ENCODE measurements at regions not wholly inside any gene's neighbourhood (a gene's known extent, or its start where the extent isn't known, plus 50 kb on each side); places are given as distances from the start of the nearest gene placed in this dataset.
"Not testable (repeated sequence)": the region's sequence is repeated elsewhere in the genome, so short reads cannot be mapped to it uniquely, and the experiment has no call there.

DNA sequence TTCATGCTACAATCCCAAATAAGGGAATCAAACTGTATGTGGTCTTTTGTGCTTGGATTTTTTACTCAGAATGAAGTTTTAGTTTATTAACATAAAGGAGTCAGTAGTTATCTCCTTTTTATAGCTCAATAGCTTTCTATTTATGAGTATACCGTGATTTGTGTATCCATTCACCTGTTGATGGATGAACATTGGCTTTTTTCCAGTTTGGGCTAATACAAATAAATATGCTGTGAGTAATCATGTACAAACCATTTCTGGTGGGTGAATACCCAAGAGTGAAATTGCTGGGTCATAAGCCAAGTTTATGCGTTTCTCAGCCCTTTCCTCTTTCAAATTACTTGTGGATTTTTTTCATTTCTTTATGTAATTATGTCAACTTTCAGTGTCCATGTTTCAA lies 395.3 kb downstream of the OSTF1 start:
- no peak overlapping the region for H3K4me3 Mint-ChIP-seq
- no peak overlapping the region for H3K27ac Mint-ChIP-seq

DNA sequence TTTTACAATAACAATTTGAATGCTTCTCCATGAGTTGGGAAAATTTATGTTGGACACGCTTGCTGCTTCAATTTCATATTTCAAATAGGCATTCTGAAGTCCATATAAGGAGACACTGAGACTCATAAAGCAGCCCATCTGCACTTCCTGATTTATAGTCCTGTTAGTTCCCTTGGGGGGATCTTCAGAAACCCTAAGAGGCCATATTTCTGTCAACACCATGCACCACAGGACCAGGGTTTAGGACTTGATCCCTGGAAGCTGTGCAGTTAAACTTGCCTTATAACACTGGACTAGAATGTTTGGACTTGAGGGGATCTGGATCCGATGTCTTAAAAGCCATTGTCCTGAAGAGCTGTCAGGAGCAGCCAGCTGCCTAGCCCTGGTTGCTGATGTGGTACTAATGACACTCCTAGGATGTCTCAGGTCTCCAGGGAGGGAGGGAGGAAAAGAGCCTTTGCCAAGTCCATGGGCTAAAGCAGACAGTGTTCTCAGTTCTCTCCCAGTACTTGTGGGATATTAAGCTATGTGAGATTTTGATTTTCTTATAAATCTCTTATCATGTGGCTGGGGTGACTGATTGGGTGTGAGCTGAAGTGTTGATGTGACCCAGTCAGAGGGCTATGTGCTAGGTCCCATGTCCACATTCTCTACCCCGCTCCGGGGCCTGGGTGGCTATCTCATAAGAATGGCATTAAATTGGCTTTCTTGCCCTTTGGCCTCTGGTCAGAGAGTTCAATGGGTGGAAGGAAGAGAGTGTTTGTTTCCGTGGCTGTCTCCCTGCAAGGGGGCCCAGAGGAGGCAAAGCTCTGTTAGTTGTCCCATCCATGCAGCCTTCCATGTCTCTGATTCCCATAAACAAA lies 399.8 kb downstream of the OSTF1 start:
- Mint-ChIP-seq H3K9me3 (no peaks in the 10 kb centered on the region), H3K4me1 (no peaks in the 10 kb centered on the region), H3K4me3 (no peak overlapping the region), H3K27ac (no peak overlapping the region), H3K27me3 (no peaks in the 10 kb centered on the region), H3K36me3 (ENCODE audit: low read depth) (no peaks in the 10 kb centered on the region)
- no peak for ATAC-seq (replicated peaks)

More for the DNA sequence above, 395.3 kb downstream of the OSTF1 start:
- Mint-ChIP-seq H3K4me1 (no peaks in the 10 kb centered on the region), H3K9me3 (peaks cover 4% of the 10 kb centered on the region), H3K36me3 (ENCODE audit: low read depth) (no peaks in the 10 kb centered on the region), H3K27me3 (peaks cover 8% of the 10 kb centered on the region)
- no peak for ATAC-seq (replicated peaks)

DNA sequence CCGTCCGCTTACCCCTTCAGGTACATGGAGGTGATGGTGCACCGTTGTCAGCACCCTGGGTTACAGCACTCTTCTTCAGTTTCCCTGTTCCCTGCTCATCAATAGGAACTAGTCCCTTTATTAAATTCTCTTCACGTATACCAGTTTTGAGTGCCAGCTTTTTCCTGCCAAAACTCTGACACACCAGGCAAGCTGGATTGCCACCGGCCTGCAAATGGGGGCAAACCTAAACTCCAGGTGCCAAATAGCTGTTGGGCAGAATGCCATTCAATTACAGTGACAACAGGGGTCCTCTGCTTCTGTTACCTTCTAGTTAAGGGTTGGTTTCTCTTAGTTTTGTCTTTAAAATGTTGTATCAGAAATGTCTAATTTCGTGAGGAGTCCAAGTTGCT lies 400.4 kb downstream of the OSTF1 start:
- H3K4me1 Mint-ChIP-seq: no peaks in the 10 kb centered on the region
- no peak for ATAC-seq (replicated peaks)
- H3K36me3 Mint-ChIP-seq (ENCODE audit: low read depth): no peaks in the 10 kb centered on the region
- H3K9me3 Mint-ChIP-seq: no peaks in the 10 kb centered on the region
- no peaks in the 10 kb centered on the region for H3K27me3 Mint-ChIP-seq
- H3K27ac Mint-ChIP-seq: no peak overlapping the region
- no peak overlapping the region for H3K4me3 Mint-ChIP-seq

DNA sequence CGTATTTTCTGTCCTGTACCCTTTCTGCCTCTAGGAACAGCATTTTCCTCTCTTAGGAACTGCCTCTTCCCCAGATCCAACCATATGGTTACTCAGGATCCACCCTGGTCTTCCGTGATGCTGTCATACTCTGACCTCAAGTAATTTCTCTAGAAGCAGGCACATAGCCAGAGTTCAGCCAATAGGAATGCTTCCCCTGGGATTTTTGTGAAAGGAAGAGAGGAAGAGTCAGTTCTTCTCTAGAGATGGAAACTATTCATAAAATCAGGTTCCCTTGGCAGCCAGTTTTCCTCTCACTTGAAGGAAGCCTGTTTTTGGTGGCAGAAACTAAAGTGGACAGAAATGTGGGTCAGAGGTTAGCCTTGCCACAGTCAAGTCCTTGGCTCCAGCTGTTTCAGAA lies 400.1 kb upstream of the PCSK5 start:
- no peak overlapping the region for H3K4me3 Mint-ChIP-seq
- H3K4me1 Mint-ChIP-seq: no peaks in the 10 kb centered on the region
- H3K36me3 Mint-ChIP-seq (ENCODE audit: low read depth): no peaks in the 10 kb centered on the region
- no peak for ATAC-seq (replicated peaks)
- H3K27me3 Mint-ChIP-seq: no peaks in the 10 kb centered on the region
- no peak overlapping the region for H3K27ac Mint-ChIP-seq
- no peaks in the 10 kb centered on the region for H3K9me3 Mint-ChIP-seq

DNA sequence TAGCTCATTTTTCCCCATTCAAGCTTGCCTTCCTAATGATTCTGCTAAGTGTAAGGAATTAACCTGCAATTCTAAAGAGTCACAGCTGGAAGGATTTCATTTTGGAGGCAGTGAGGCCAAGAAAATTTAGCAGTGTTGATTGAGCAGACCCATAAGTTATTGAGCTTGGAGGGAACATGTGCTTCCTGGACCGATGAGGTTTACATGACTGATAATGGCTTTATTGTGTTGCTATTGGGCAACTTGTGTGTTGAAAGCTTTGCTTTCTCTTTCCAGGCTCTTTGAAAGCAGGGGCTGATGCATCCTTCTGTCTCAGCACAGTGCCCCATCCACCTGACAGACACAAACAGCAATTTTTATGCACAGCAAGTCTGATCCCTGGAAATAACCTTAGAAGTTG lies 398.9 kb upstream of the PCSK5 start:
- Mint-ChIP-seq H3K4me3 (no peak overlapping the region), H3K9me3 (no peaks in the 10 kb centered on the region), H3K36me3 (ENCODE audit: low read depth) (no peaks in the 10 kb centered on the region), H3K4me1 (no peaks in the 10 kb centered on the region), H3K27me3 (no peaks in the 10 kb centered on the region), H3K27ac (no peak overlapping the region)
- no peak for ATAC-seq (replicated peaks)

DNA sequence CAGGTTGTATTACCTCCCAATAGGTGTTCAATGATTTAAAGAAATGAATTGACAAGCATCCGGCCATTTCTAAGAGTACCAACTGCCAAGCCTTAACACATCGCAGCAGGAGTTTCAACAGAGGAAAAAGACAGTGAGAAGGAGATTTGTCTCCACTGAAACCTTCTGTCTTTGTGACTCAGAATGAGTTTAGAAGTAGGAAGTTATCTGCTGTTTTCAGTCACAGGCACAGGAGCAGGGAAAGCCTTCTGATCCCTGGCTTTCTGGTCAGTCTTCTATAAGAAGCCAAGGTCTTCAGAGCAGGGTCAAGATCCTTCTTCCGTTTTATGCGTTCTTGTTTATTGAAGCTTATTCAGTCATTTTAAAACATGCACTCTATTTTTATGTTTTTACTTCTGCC lies 390.7 kb upstream of the PCSK5 start:
- H3K36me3 Mint-ChIP-seq (ENCODE audit: low read depth): no peaks in the 10 kb centered on the region

DNA sequence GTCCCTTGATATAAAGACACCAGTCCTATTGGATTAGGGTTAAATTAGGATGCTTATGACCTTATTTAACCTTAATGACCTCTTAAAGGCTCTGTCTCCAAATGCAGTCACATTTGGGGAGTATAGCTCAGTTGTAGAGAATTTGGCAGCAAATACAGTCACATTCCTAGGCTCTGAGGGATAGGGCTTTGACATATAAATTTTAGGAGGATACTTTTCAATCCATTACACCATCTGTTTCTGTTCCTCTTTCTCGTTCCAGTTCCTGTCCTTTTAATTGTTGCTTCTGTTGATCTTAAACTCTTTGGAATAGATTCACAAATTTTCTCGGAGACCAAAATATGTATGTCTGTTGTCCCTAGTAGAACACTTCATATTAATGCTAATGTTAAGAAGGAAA lies 390.0 kb upstream of the PCSK5 start:
- no peak for ATAC-seq (replicated peaks)
- Mint-ChIP-seq H3K9me3 (no peaks in the 10 kb centered on the region), H3K27me3 (peaks cover 6% of the 10 kb centered on the region), H3K4me1 (no peaks in the 10 kb centered on the region), H3K36me3 (ENCODE audit: low read depth) (no peaks in the 10 kb centered on the region), H3K4me3 (no peak overlapping the region), H3K27ac (no peak overlapping the region)

More for the DNA sequence above, 390.7 kb upstream of the PCSK5 start:
- H3K27ac Mint-ChIP-seq: no peak overlapping the region
- no peak overlapping the region for H3K4me3 Mint-ChIP-seq
- no peaks in the 10 kb centered on the region for H3K4me1 Mint-ChIP-seq
- no peak for ATAC-seq (replicated peaks)
- peaks cover 6% of the 10 kb centered on the region for H3K27me3 Mint-ChIP-seq
- no peaks in the 10 kb centered on the region for H3K9me3 Mint-ChIP-seq

DNA sequence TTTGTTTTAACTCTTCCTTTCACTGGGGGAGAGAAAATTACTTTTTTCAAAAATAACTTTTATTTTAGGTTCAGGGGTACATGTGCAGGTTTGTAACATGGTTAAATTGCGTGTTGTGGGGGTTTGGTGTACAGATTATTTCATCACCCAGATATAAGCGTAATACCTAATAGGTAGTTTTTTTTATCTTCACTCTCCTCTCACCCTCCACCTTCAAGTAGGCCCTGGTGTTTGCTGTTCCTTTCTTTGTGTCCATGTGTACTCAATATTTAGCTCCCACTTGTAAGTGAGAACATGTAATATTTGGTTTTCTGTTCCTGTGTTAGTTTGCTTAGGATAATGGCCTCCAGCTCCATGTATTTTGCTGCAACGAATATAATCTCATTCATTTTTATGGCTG lies 389.5 kb upstream of the PCSK5 start:
- H3K27ac Mint-ChIP-seq; ATAC-seq (replicated peaks): not testable (repeated sequence)

DNA sequence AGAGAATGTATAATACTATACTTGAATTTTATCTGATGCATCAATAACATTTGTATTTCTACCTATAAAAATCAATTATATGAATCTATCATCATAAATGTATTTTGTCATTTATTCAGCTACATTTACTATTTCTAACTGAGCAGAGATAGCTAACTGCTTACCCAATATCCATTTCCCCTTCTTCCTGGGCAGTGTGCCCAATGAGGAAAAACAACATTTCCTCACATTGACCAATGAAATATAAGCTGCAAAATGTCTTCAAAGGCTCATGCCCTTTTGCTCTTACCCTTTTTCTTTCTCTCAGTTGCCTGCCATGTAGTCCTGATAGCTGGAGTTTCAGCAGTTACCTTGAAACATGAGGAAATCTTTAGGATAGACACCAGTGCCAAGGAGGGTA lies 385.8 kb upstream of the PCSK5 start:
- ATAC-seq (replicated peaks): no peak
- no peaks in the 10 kb centered on the region for H3K4me1 Mint-ChIP-seq
- no peaks in the 10 kb centered on the region for H3K36me3 Mint-ChIP-seq (ENCODE audit: low read depth)
- H3K27ac Mint-ChIP-seq: no peak overlapping the region
- H3K4me3 Mint-ChIP-seq: no peak overlapping the region
- peaks cover 6% of the 10 kb centered on the region for H3K27me3 Mint-ChIP-seq
- peaks cover 4% of the 10 kb centered on the region for H3K9me3 Mint-ChIP-seq

More for the DNA sequence above, 389.5 kb upstream of the PCSK5 start:
- not testable (repeated sequence) for H3K27me3 Mint-ChIP-seq; H3K9me3 Mint-ChIP-seq; H3K4me3 Mint-ChIP-seq; H3K4me1 Mint-ChIP-seq; H3K36me3 Mint-ChIP-seq (ENCODE audit: low read depth)

DNA sequence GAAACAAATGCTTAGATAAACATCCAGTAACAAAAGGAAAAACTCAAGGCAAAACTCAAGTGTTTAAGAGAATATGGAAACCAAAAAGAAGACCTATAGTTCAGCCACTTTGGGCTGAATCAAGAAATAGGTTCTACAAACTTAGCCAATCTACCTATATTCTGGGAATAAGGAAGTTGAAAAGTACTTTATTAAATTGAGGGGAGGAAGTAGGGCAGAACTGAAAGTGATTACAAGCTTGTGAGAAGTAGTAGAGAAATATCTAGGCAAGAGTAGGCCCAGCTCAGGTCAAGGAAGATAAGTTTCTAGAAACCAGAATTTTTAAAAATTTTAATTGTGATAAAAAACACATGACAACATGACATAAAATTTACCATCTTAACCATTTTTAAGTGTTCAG lies 384.8 kb upstream of the PCSK5 start:
- Mint-ChIP-seq H3K27ac (no peak overlapping the region), H3K36me3 (ENCODE audit: low read depth) (no peaks in the 10 kb centered on the region), H3K27me3 (peaks cover 6% of the 10 kb centered on the region), H3K9me3 (peaks cover 4% of the 10 kb centered on the region), H3K4me3 (no peak overlapping the region), H3K4me1 (no peaks in the 10 kb centered on the region)
- ATAC-seq (replicated peaks): no peak

DNA sequence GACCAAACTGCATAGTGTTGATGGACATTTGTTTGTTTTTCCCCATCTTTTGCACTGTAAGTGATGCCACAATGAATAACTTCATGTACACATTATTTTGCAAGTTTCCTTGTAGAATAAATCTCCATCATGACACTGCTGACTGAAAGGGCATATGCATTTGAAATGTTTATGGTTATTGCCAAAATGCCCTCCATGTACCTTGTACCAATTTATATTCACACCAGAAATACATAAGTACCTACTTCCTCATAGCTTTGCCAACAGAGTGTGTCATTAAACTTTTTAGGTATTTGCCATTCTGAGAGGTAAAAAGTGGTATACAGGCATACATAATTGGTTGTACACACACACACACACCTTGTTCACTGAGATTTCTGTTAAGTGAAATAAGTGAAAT lies 361.0 kb upstream of the PCSK5 start:
- no peak for ATAC-seq (replicated peaks)
- H3K4me3 Mint-ChIP-seq: no peak overlapping the region
- H3K36me3 Mint-ChIP-seq (ENCODE audit: low read depth): no peaks in the 10 kb centered on the region

DNA sequence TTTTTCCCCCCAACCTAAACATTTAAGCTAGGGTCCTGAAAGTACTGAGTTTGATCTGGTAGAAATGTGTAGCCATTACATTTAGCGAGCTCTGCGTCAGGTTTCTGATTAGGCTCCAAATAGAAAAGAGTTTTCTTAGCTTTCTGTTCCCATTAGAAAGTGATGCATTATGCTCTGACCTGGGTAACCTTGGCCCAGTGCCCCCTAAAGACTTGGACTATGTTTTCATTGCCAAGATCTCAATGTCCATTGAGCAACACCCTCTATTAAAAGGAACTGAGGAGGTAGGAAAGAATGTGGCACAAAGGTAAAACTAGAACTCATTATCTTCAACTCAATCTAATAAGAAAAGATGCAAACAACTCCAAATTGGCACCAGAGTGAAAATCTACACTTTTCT lies 358.9 kb upstream of the PCSK5 start:
- Mint-ChIP-seq H3K4me3 (no peak overlapping the region), H3K27ac (no peak overlapping the region), H3K36me3 (ENCODE audit: low read depth) (no peaks in the 10 kb centered on the region), H3K4me1 (no peaks in the 10 kb centered on the region), H3K9me3 (no peaks in the 10 kb centered on the region), H3K27me3 (no peaks in the 10 kb centered on the region)
- no peak for ATAC-seq (replicated peaks)

More for the DNA sequence above, 361.0 kb upstream of the PCSK5 start:
- no peaks in the 10 kb centered on the region for H3K9me3 Mint-ChIP-seq
- H3K27me3 Mint-ChIP-seq: no peaks in the 10 kb centered on the region
- no peaks in the 10 kb centered on the region for H3K4me1 Mint-ChIP-seq
- H3K27ac Mint-ChIP-seq: no peak overlapping the region

DNA sequence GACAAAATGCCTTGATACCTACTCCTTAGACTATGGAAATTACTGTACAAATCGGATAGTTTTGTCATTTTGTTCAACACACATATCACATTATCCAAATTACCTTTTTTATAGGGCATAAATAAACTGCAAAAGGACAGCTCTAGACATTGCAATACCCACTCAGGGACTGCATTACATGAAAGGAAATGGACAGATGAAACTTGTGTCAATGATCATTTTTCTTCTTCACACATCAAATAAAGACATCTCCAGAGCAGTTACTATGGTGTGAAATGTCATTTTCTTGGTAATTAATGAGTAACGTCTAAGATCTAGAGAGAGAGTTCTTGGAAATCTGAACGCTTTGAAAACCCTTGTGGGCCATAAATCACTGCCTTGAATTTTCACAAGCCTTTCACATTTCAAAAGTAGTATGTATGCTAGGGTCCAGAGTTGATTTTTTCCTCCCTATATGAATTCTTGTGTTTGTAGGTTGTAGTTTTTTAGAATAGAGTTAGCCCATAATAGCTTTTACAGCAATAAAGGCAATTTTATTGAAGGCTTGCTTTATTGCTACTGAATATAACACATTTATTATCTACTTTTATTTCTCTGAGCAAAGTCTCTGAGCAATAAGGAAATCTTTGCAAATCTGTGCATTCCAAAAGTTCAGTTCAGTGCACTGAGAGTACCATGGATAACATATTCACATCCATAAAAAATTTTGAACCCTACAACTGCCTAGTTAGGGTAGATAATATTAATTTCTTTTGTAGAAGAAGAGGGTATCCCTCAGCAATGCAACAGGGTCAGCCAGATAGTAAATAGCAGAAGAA lies 358.0 kb upstream of the PCSK5 start:
- no peak overlapping the region for H3K27ac Mint-ChIP-seq
- ATAC-seq (replicated peaks): no peak

DNA sequence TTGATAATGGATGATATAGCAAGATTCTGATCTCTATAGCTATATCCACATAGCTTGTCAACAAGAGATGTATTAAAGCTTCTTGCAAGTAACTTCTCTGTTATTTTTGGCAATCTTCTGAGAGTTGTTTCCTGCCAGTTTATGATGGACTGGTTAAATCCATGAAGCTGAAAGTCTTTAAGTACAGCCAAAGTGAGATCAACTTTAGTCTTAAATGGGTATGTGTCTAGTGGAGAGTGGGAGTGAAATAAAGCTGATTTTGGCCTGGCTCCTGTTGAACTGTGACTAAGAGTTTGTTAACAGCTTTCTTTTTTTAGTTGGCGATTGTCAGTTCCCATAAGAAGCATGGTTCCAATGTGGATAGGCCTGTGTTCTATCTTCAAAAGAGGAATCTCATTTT lies 350.9 kb upstream of the PCSK5 start:
- Mint-ChIP-seq H3K4me3 (no peak overlapping the region), H3K27me3 (peaks cover 5% of the 10 kb centered on the region), H3K9me3 (no peaks in the 10 kb centered on the region), H3K27ac (no peak overlapping the region), H3K36me3 (ENCODE audit: low read depth) (no peaks in the 10 kb centered on the region), H3K4me1 (no peaks in the 10 kb centered on the region)
- no peak for ATAC-seq (replicated peaks)

More for the DNA sequence above, 358.0 kb upstream of the PCSK5 start:
- no peaks in the 10 kb centered on the region for H3K9me3 Mint-ChIP-seq
- H3K4me3 Mint-ChIP-seq: no peak overlapping the region
- H3K4me1 Mint-ChIP-seq: no peaks in the 10 kb centered on the region
- H3K36me3 Mint-ChIP-seq (ENCODE audit: low read depth): no peaks in the 10 kb centered on the region
- H3K27me3 Mint-ChIP-seq: no peaks in the 10 kb centered on the region

DNA sequence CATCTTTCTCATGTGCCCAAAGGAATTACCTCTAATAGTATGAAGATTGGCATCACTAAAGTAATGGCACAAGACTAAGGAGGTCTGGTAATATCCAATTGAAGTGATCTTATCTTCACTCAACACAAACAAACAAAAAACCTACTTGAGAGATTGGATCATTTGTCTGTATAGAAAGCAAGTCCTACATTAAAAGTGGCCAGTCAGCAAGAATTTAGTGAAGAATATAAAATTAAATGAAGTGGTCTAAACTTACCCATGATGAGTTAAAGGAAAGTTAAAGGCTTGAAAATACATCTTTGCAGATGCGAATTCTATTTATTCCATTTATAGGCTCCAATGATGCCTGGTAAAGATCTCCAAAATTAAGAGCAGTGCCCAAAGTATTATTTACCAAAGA lies 350.3 kb upstream of the PCSK5 start:
- Mint-ChIP-seq H3K27me3 (peaks cover 5% of the 10 kb centered on the region), H3K4me3 (no peak overlapping the region), H3K4me1 (no peaks in the 10 kb centered on the region), H3K9me3 (no peaks in the 10 kb centered on the region), H3K27ac (no peak overlapping the region), H3K36me3 (ENCODE audit: low read depth) (no peaks in the 10 kb centered on the region)
- ATAC-seq (replicated peaks): no peak
